ENCODE measurements at regions not wholly inside any gene's neighbourhood (a gene's known extent, or its start where the extent isn't known, plus 50 kb on each side); places are given as distances from the start of the nearest gene placed in this dataset.

GRCh38 chr2:148578493-148578884 is 66.1 kb upstream of the EPC2 start:
- no peaks in the 10 kb centered on the region for H3K4me1 ChIP-seq (ENCODE audit: control insufficient read depth, insufficient read depth, low read length)
- POLR2A ChIA-PET = no interaction called here
- no peaks in the 10 kb centered on the region for H3K9me3 ChIP-seq (ENCODE audit: control insufficient read depth, insufficient read depth, low read depth, low read length)
- no peaks in the 10 kb centered on the region for H3K36me3 ChIP-seq (ENCODE audit: control insufficient read depth in 2 of 2, insufficient read depth in 1 of 2, low read length in 2 of 2)
- H3K27ac ChIP-seq (ENCODE audit: extremely low read depth, low read depth, low read length) = no peak overlapping the region
- CTCF ChIA-PET = no interaction called here
- no peak overlapping the region for H3K4me3 ChIP-seq (ENCODE audit: low read depth, low read length)
- TF ChIP-seq ZNF426 (tag by site-specific recombination; IDR thresholded peaks at IDR 0.05) (no peak), KLF16 (tag by site-specific recombination; IDR thresholded peaks at IDR 0.05) (no peak), ZNF707 (tag by site-specific recombination; IDR thresholded peaks at IDR 0.05) (no peak), ZNF112 (tag by site-specific recombination; IDR thresholded peaks at IDR 0.05) (no peak), ZBTB6 (tag by site-specific recombination; IDR thresholded peaks at IDR 0.05) (no peak), ZNF394 (tag by site-specific recombination; IDR thresholded peaks at IDR 0.05; ENCODE audit: borderline replicate concordance) (no peak), TRIM28 (IDR thresholded peaks at IDR 0.05; ENCODE audit: borderline replicate concordance, low read length) (no peak)

GRCh38 chr2:148582679-148583511 is 61.7 kb upstream of the EPC2 start:
- POLR2A ChIA-PET = no interaction called here
- CTCF ChIA-PET = no interaction called here
- Histone ChIP-seq H3K4me3 (ENCODE audit: low read depth, low read length) (no peak overlapping the region), H3K27ac (ENCODE audit: extremely low read depth, low read depth, low read length) (no peak overlapping the region), H3K9me3 (ENCODE audit: control insufficient read depth, insufficient read depth, low read depth, low read length) (no peaks in the 10 kb centered on the region), H3K4me1 (ENCODE audit: control insufficient read depth, insufficient read depth, low read length) (no peaks in the 10 kb centered on the region), H3K36me3 (ENCODE audit: control insufficient read depth in 2 of 2, insufficient read depth in 1 of 2, low read length in 2 of 2) (no peaks in the 10 kb centered on the region)
- TF ChIP-seq ZNF350 (tag by site-specific recombination; IDR thresholded peaks at IDR 0.05) = no peak
- no peak for TF ChIP-seq ZXDB (tag by site-specific recombination; IDR thresholded peaks at IDR 0.05)
- no peak for TF ChIP-seq ZNF133 (tag by site-specific recombination; IDR thresholded peaks at IDR 0.05)
- TF ChIP-seq ZNF114 (tag by site-specific recombination; IDR thresholded peaks at IDR 0.05) = no peak
- no peak for TF ChIP-seq ZNF629 (tag by site-specific recombination; IDR thresholded peaks at IDR 0.05)
- no peak for TF ChIP-seq ZNF311 (tag by site-specific recombination; IDR thresholded peaks at IDR 0.05; ENCODE audit: borderline replicate concordance)
- no peak for TF ChIP-seq ZNF146 (tag by site-specific recombination; IDR thresholded peaks at IDR 0.05)
- TF ChIP-seq OVOL3 (tag by site-specific recombination; IDR thresholded peaks at IDR 0.05) = no peak
- TF ChIP-seq KLF16 (tag by site-specific recombination; IDR thresholded peaks at IDR 0.05) = no peak
- TF ChIP-seq ZNF155 (tag by site-specific recombination; IDR thresholded peaks at IDR 0.05) = no peak
- TF ChIP-seq ZNF704 (tag by site-specific recombination; IDR thresholded peaks at IDR 0.05) = no peak

GRCh38 chr2:148585696-148586095 is 58.9 kb upstream of the EPC2 start:
- H3K4me3 ChIP-seq (ENCODE audit: low read depth, low read length) = no peak overlapping the region
- CTCF ChIA-PET = no interaction called here
- H3K27ac ChIP-seq (ENCODE audit: extremely low read depth, low read depth, low read length) = no peak overlapping the region
- no peaks in the 10 kb centered on the region for H3K4me1 ChIP-seq (ENCODE audit: control insufficient read depth, insufficient read depth, low read length)
- POLR2A ChIA-PET = no interaction called here
- no peaks in the 10 kb centered on the region for H3K9me3 ChIP-seq (ENCODE audit: control insufficient read depth, insufficient read depth, low read depth, low read length)
- H3K36me3 ChIP-seq (ENCODE audit: control insufficient read depth in 2 of 2, insufficient read depth in 1 of 2, low read length in 2 of 2) = no peaks in the 10 kb centered on the region
- TF ChIP-seq ZNF426 (tag by site-specific recombination; IDR thresholded peaks at IDR 0.05) (no peak), ZNF626 (tag by site-specific recombination; IDR thresholded peaks at IDR 0.05) (no peak), HOXA7 (CRISPR knock-in tag; IDR thresholded peaks at IDR 0.05; ENCODE audit: borderline replicate concordance) (no peak), IKZF3 (tag by site-specific recombination; IDR thresholded peaks at IDR 0.05) (no peak), ZSCAN30 (tag by site-specific recombination; IDR thresholded peaks at IDR 0.05) (no peak), ZNF776 (tag by site-specific recombination; IDR thresholded peaks at IDR 0.05; ENCODE audit: borderline replicate concordance) (no peak), ZNF202 (tag by site-specific recombination; IDR thresholded peaks at IDR 0.05; ENCODE audit: borderline replicate concordance) (no peak), ZNF133 (tag by site-specific recombination; IDR thresholded peaks at IDR 0.05) (no peak), WT1 (tag by site-specific recombination; IDR thresholded peaks at IDR 0.05) (no peak), ZNF473 (tag by site-specific recombination; IDR thresholded peaks at IDR 0.05) (no peak), FEZF1 (tag by site-specific recombination; IDR thresholded peaks at IDR 0.05) (no peak), ZNF248 (tag by site-specific recombination; IDR thresholded peaks at IDR 0.05) (no peak), PBX3 (CRISPR knock-in tag; IDR thresholded peaks at IDR 0.05) (no peak), ZNF433 (tag by site-specific recombination; IDR thresholded peaks at IDR 0.05; ENCODE audit: low read depth) (no peak), ZNF658 (tag by site-specific recombination; IDR thresholded peaks at IDR 0.05) (no peak), YY1 (tag by site-specific recombination; IDR thresholded peaks at IDR 0.05) (no peak), HOXC10 (CRISPR knock-in tag; IDR thresholded peaks at IDR 0.05) (no peak)

Data from HEK293 (cell line).